ENCODE measurements at regions not wholly inside any gene's neighbourhood (a gene's known extent, or its start where the extent isn't known, plus 50 kb on each side); places are given as distances from the start of the nearest gene placed in this dataset.

DNA sequence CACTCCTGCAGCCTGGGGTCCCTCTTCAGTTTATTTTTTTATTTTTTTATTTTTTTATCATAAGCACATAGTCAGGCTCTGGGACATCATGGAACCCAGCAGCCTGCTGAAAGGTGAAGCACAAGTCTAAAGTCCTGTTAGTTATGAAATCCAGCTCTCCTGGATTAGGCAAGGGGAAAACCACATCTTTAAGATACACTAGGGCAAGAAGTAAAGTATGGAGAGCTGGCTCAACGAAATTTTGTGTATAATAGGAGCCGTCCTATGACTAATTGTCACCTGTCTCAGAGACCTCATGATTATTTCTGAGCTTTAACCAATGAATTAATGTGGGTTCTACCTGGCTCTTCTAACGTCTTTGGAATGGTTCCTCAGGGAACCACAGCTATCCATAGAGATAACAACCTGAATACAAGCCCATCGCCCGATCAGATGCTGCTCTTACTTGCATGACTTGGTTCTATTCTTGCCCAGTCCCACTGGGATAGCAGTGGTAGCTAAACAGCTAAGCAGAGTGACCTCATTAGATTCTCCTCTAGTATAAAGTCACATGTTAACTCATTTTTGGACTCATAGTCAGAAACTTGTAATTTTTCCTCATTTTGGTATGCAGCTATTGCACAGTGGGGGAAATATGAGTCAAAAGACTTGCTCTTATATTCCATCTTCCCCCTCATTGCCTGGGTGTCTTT lies 122.7 kb downstream of the LMO4 start:
- H3K27ac ChIP-seq (ENCODE audit: low read depth, low read length), result no peak overlapping the region
- TF ChIP-seq, protein P1, sequence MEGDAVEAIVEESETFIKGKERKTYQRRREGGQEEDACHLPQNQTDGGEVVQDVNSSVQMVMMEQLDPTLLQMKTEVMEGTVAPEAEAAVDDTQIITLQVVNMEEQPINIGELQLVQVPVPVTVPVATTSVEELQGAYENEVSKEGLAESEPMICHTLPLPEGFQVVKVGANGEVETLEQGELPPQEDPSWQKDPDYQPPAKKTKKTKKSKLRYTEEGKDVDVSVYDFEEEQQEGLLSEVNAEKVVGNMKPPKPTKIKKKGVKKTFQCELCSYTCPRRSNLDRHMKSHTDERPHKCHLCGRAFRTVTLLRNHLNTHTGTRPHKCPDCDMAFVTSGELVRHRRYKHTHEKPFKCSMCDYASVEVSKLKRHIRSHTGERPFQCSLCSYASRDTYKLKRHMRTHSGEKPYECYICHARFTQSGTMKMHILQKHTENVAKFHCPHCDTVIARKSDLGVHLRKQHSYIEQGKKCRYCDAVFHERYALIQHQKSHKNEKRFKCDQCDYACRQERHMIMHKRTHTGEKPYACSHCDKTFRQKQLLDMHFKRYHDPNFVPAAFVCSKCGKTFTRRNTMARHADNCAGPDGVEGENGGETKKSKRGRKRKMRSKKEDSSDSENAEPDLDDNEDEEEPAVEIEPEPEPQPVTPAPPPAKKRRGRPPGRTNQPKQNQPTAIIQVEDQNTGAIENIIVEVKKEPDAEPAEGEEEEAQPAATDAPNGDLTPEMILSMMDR (conservative IDR thresholded peaks at IDR 0.05), result no peak
- H3K9me3 ChIP-seq (ENCODE audit: control insufficient read depth, low read length), result peaks cover 13% of the 10 kb centered on the region
- H3K27ac Mint-ChIP-seq, result no peak overlapping the region
- H3K9ac ChIP-seq (ENCODE audit: extremely low read depth, low read length, poor library complexity, severe bottlenecking), result no peak overlapping the region
- no peak overlapping the region for H3K4me3 ChIP-seq (ENCODE audit: low read length)
- H3K4me1 ChIP-seq (ENCODE audit: control insufficient read depth, insufficient read depth, low read length), result no peaks in the 10 kb centered on the region
- 95 to 98% methylated on average over 5 of the region's 5 CpGs for WGBS, 2 experiments (ENCODE audit: insufficient coverage in 1 of 2, insufficient read length in 1 of 2)
- no peak for DNase-seq
- H3K36me3 Mint-ChIP-seq (ENCODE audit: low read depth), result peaks cover 4% of the 10 kb centered on the region
- H3K27me3 ChIP-seq (ENCODE audit: control insufficient read depth, insufficient read depth, low read length, poor library complexity, severe bottlenecking), result no peaks in the 10 kb centered on the region
- peaks cover 12% of the 10 kb centered on the region for H3K9me3 Mint-ChIP-seq
- peaks cover 13% of the 10 kb centered on the region for H3K4me1 Mint-ChIP-seq
- H3K27me3 Mint-ChIP-seq (ENCODE audit: insufficient read depth), result no peaks in the 10 kb centered on the region
- H3K36me3 ChIP-seq (ENCODE audit: control insufficient read depth, insufficient read depth, low read length), result no peaks in the 10 kb centered on the region
- H3K4me3 Mint-ChIP-seq, result no peak overlapping the region

DNA sequence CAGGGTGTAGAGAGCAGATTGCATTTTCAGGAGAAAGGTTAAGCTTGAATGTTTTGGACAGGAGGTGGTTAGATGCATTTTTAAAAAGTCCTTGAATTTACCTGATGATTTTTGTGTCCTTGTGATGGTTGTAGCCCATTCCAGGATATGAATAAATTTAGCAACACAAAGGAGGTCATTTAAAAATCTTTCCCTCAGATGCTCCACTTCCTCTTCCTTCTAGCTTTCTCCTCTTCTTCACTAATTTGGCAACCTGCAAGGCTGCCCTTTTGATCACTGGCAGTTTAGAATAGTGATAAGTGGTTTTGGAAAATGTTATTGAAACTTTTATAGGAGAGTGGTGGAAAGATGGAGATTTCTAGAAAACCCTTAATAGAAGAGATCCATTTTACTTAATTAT lies 124.0 kb downstream of the LMO4 start:
- Mint-ChIP-seq H3K36me3 (ENCODE audit: low read depth) (peaks cover 4% of the 10 kb centered on the region), H3K27me3 (ENCODE audit: insufficient read depth) (no peaks in the 10 kb centered on the region), H3K27ac (no peak overlapping the region), H3K9me3 (peaks cover 20% of the 10 kb centered on the region), H3K4me1 (peaks cover 13% of the 10 kb centered on the region), H3K4me3 (no peak overlapping the region)
- H3K9me3 ChIP-seq (ENCODE audit: control insufficient read depth, low read length), result peaks cover 13% of the 10 kb centered on the region
- no peak overlapping the region for H3K27ac ChIP-seq (ENCODE audit: low read depth, low read length)
- H3K4me1 ChIP-seq (ENCODE audit: control insufficient read depth, insufficient read depth, low read length), result no peaks in the 10 kb centered on the region
- no peak overlapping the region for H3K4me3 ChIP-seq (ENCODE audit: low read length)
- TF ChIP-seq, protein P1 (conservative IDR thresholded peaks at IDR 0.05), result no peak
- H3K9ac ChIP-seq (ENCODE audit: extremely low read depth, low read length, poor library complexity, severe bottlenecking), result no peak overlapping the region
- DNase-seq, result no peak
- no peaks in the 10 kb centered on the region for H3K36me3 ChIP-seq (ENCODE audit: control insufficient read depth, insufficient read depth, low read length)
- no peaks in the 10 kb centered on the region for H3K27me3 ChIP-seq (ENCODE audit: control insufficient read depth, insufficient read depth, low read length, poor library complexity, severe bottlenecking)

DNA sequence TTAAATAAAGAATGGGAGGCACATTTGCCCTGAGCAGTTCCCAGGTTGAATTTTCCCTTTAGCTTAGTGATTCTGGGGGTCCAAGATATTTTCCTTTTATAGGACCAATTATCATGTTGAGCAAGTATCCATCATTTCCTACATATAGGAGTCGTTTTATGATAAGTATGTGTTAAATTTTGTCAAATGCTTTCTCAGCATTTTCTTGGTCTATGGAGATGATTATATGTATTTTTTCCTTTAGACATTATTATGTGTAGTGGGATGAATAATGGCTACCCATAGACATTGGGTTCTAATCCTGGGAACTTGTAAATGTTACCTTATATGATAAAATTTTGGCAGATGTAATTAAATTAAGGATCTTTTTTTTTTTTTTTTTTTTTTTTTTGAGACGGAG lies 128.7 kb downstream of the LMO4 start:
- peaks cover 13% of the 10 kb centered on the region for H3K9me3 ChIP-seq (ENCODE audit: control insufficient read depth, low read length)
- no peak overlapping the region for H3K27ac ChIP-seq (ENCODE audit: low read depth, low read length)
- WGBS, 2 experiments (ENCODE audit: insufficient coverage in 1 of 2, insufficient read length in 1 of 2), result 67% methylated on average over 1 of the region's 2 CpGs; no CpG with 5 or more reads in 1 of the 2 experiments
- H3K9me3 Mint-ChIP-seq, result peaks cover 23% of the 10 kb centered on the region
- H3K27me3 ChIP-seq (ENCODE audit: control insufficient read depth, insufficient read depth, low read length, poor library complexity, severe bottlenecking), result no peaks in the 10 kb centered on the region
- peaks cover 4% of the 10 kb centered on the region for H3K36me3 Mint-ChIP-seq (ENCODE audit: low read depth)
- H3K9ac ChIP-seq (ENCODE audit: extremely low read depth, low read length, poor library complexity, severe bottlenecking), result no peak overlapping the region
- H3K4me1 ChIP-seq (ENCODE audit: control insufficient read depth, insufficient read depth, low read length), result no peaks in the 10 kb centered on the region
- no peaks in the 10 kb centered on the region for H3K36me3 ChIP-seq (ENCODE audit: control insufficient read depth, insufficient read depth, low read length)
- H3K27ac Mint-ChIP-seq, result no peak overlapping the region
- H3K4me3 ChIP-seq (ENCODE audit: low read length), result no peak overlapping the region
- no peaks in the 10 kb centered on the region for H3K27me3 Mint-ChIP-seq (ENCODE audit: insufficient read depth)
- TF ChIP-seq, protein P1 (conservative IDR thresholded peaks at IDR 0.05), result no peak
- DNase-seq, result no peak
- peaks cover 4% of the 10 kb centered on the region for H3K4me1 Mint-ChIP-seq
- H3K4me3 Mint-ChIP-seq, result no peak overlapping the region
